K562 (cell line): ENCODE measurements at regions not wholly inside any gene's neighbourhood (a gene's known extent, or its start where the extent isn't known, plus 50 kb on each side); places are given as distances from the start of the nearest gene placed in this dataset.

Experiments
- ATAC-seq: fragments of 200-7000 bp; cut with Tn5 transposase; 3 replicates; pipeline ENCODE4 v1.9.1; 2020; ENCODE audit warnings: moderate library complexity
- BruUV-seq: library from RNA; stranded (reverse); fragments of 400-500 nt; replicated peaks from 2 replicates; lab custom pipeline; 2021; lab: Mats Ljungman, UMichigan
- CTCF ChIA-PET: fragments of 300-600 bp; formaldehyde crosslinking; extraction: SDS; loops from one replicate; lab custom pipeline; 2021; ENCODE audit warnings: low intra/inter-chr PET ratio; lab: Yijun Ruan, JAX
- POLR2A ChIA-PET: fragments of 300-600, 350-650 bp; sonication (Branson Sonifier 250); formaldehyde crosslinking; extraction: SDS; loops from one replicate; lab custom pipeline; 2021; ENCODE audit warnings: antibody characterized with exemption, inconsistent platforms; lab: Yijun Ruan, JAX
- DNase-seq, 4 experiments: peaks; one replicate each; pipeline versions ENCODE4 v3.0.0 to v3.0.0-alpha.2; 2011 to 2018; ENCODE audit warnings: low spot score in 3 of 4, mixed read lengths in 3 of 4; ENCODE audit errors: extremely low read depth in 1 of 4
- FAIRE-seq: peaks from 2 replicates; lab custom pipeline; 2011; peaks lifted over from hg19 to GRCh38; lab: Jason Lieb, UNC
- H2AFZ ChIP-seq: 2 replicates; pipeline ENCODE4 v1.6.0; 2011; ENCODE audit warnings: low read depth, low read length, control low read depth, inconsistent platforms
- H3K27ac ChIP-seq: fragments of 200-600 bp; 3 replicates; pipeline ENCODE4 v1.8.0; 2011; ENCODE audit warnings: low read depth, mild to moderate bottlenecking, control low read depth, inconsistent platforms, low read length, moderate library complexity, mixed read lengths; ENCODE audit errors: extremely low read depth
- H3K27me3 ChIP-seq, 2 experiments: fragments of 300-600 bp in 1 of 2; 2 replicates in 1 of 2; 3 replicates in 1 of 2; pipeline versions ENCODE4 v1.6.0 to v1.8.0; 2011; ENCODE audit warnings: inconsistent platforms in 2 of 2, low read length in 2 of 2, mild to moderate bottlenecking in 1 of 2, mixed read lengths in 1 of 2, moderate library complexity in 1 of 2; ENCODE audit not compliant: control insufficient read depth in 2 of 2, insufficient read depth in 2 of 2
- H3K36me3 ChIP-seq: fragments of 300-600 bp; 3 replicates; pipeline ENCODE4 v1.8.0; 2011; ENCODE audit warnings: mild to moderate bottlenecking, low read length, inconsistent platforms; ENCODE audit not compliant: control insufficient read depth, insufficient read depth
- H3K4me1 ChIP-seq, 2 experiments: fragments of 200-600 bp in 1 of 2; replicated peaks in 1 of 2; 2 replicates in 1 of 2; 3 replicates in 1 of 2; pipeline versions ENCODE4 v1.5.1 to v1.8.0; 2011; ENCODE audit warnings: inconsistent platforms in 2 of 2, low read length in 2 of 2, mild to moderate bottlenecking in 1 of 2, mixed read lengths in 1 of 2, moderate library complexity in 1 of 2; ENCODE audit not compliant: control insufficient read depth in 2 of 2, insufficient read depth in 2 of 2
- H3K4me2 ChIP-seq: 2 replicates; pipeline ENCODE4 v1.6.1; 2011; ENCODE audit warnings: low read length, control low read depth, inconsistent platforms, mixed read lengths; ENCODE audit not compliant: insufficient read depth
- H3K4me3 ChIP-seq: fragments of 200-600 bp; sonication (generic), shearing (Covaris generic); 2 replicates; pipeline ENCODE4 v1.5.1; 2016; ENCODE audit warnings: control low read depth, inconsistent platforms
- H3K79me2 ChIP-seq: fragments of 200-600 bp; 3 replicates; pipeline ENCODE4 v1.8.0; 2011; ENCODE audit warnings: low read length, inconsistent platforms; ENCODE audit not compliant: control insufficient read depth, insufficient read depth
- H3K9ac ChIP-seq, 2 experiments: 2 replicates each; pipeline versions ENCODE4 v1.6.0 to v1.6.1; 2011; ENCODE audit warnings: low read depth in 2 of 2, low read length in 2 of 2, control low read depth in 1 of 2, inconsistent platforms in 1 of 2, mild to moderate bottlenecking in 1 of 2, mixed read lengths in 1 of 2; ENCODE audit not compliant: insufficient read depth in 1 of 2
- H3K9me1 ChIP-seq: one replicate; pipeline ENCODE4 v1.6.0; 2011; ENCODE audit warnings: inconsistent platforms, mild to moderate bottlenecking, low read length, moderate library complexity; ENCODE audit not compliant: control insufficient read depth, insufficient read depth
- H3K9me3 ChIP-seq: replicated peaks from 2 replicates; pipeline ENCODE4 v1.5.1; 2011; ENCODE audit warnings: low read depth, low read length, inconsistent platforms; ENCODE audit not compliant: control insufficient read depth, insufficient read depth
- H4K20me1 ChIP-seq: replicated peaks from 2 replicates; pipeline ENCODE4 v1.6.1; 2011; ENCODE audit warnings: low read length, inconsistent platforms, mixed read lengths; ENCODE audit not compliant: control insufficient read depth, insufficient read depth
- CEBPB ChIP-seq: fragments of 450-650 bp; IDR thresholded peaks from 2 replicates; pipeline ENCODE4 v1.6.1; 2016; ENCODE audit warnings: missing genetic modification characterization, missing compliant biosample characterization
- ETV1 ChIP-seq: fragments of 450-650 bp; conservative IDR thresholded peaks from 2 replicates; pipeline ENCODE4 v1.6.1; 2016; ENCODE audit warnings: missing genetic modification characterization, control low read depth, low read depth, missing compliant biosample characterization
- GABPA ChIP-seq: fragments of 200-800 bp; sonication (Bioruptor generic); conservative IDR thresholded peaks from 2 replicates; pipeline ENCODE4 v1.6.1; 2016; ENCODE audit warnings: low read depth, missing genetic modification characterization, missing compliant biosample characterization
- GABPB1 ChIP-seq: sonication (generic); formaldehyde crosslinking; IDR thresholded peaks from 2 replicates; pipeline ENCODE4 v1.8.0; 2022; ENCODE audit warnings: mild to moderate bottlenecking, missing genetic modification reagents
- MXI1 ChIP-seq: IDR thresholded peaks from 2 replicates; pipeline ENCODE4 v1.6.1; 2011; ENCODE audit warnings: low read depth, mild to moderate bottlenecking, improper control_type of control experiment, low read length
- NFIC ChIP-seq: fragments of 450-650 bp; IDR thresholded peaks from 2 replicates; pipeline ENCODE4 v1.6.1; 2017; ENCODE audit warnings: mild to moderate bottlenecking, inconsistent platforms
- PHF8 ChIP-seq: fragments of 200-600 bp; sonication (generic); IDR thresholded peaks from 2 replicates; pipeline ENCODE4 v1.6.1; 2012; ENCODE audit warnings: mixed run types, mild to moderate bottlenecking, inconsistent platforms, low read length, moderate library complexity, borderline replicate concordance
- RBM39 ChIP-seq: fragments of 200-400 bp; formaldehyde crosslinking; optimal IDR thresholded peaks from 2 replicates; pipeline ENCODE3; 2018; ENCODE audit warnings: low read depth, low read length
- ZNF239 ChIP-seq: fragments of 250-450 bp; sonication (Bioruptor Pico); IDR thresholded peaks from 2 replicates; pipeline ENCODE4 v1.4.0; 2020; ENCODE audit warnings: mild to moderate bottlenecking
- ZNF766 ChIP-seq: fragments of 200-800 bp; sonication (Bioruptor generic); conservative IDR thresholded peaks from 2 replicates; pipeline ENCODE4 v1.6.1; 2016; ENCODE audit warnings: missing genetic modification characterization, missing compliant biosample characterization
- WGBS: fragments of 100-300 bp; shearing (Covaris generic); methylation state at CpG from one replicate; pipeline ENCODE4 v1.1.6; 2016; ENCODE audit warnings: low coverage, mixed read lengths; ENCODE audit not compliant: insufficient coverage; ENCODE audit errors: missing lambda C conversion rate; 5-methylcytosine and 5-hydroxymethylcytosine counted together
- in situ Hi-C: fragments of 300-500 bp; cut with MboI; formaldehyde crosslinking; loops from 4 replicates; pipeline ENCODE4 v1.15.0; 2018; ENCODE audit warnings: inconsistent platforms, mixed read lengths
- intact Hi-C: fragments of 100-400 bp; cut with micrococcal nuclease; formaldehyde crosslinking; loops from 2 replicates; pipeline ENCODE4 v1.14.2; 2022
- TF ChIP-seq, protein P1 (sequence below): sonication (generic); formaldehyde crosslinking; IDR thresholded peaks from 2 replicates; pipeline ENCODE4 v1.8.0; 2023; ENCODE audit warnings: mild to moderate bottlenecking, missing genetic modification reagents

DNA sequence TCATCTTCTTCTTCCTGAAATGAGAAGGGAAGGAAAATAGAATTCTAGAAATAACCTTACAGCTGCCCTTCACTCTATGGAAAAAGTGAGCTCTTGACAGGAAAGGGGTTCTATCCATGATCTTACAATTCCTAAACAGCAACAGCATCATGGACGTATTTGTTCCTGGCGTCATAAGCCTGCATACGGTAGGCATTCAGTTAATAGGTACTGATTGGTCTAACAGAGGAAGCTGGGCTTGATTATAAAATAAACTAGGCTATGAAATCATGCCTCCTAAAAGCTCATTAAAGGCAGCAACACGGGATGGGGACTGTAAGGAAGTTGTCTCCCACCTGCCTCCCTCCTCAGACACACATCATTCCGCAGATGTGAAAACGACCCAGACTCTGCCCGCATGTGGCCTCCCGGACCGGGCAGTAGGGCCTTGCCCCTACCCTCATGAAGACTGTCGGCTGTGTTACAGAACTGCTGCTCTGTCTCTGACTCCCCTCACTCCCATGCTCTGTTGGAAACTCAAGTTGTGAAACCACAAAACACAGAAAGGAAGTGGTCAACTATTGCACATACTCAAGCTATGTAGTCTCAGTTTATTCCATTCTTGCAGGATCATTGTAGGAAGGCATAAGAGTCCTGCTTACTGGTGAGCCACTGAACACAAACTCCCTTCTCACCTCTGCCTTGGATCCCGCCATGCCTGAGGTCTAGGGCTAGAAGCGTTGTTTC lies 129.8 kb downstream of the DLEU7 start:
- FAIRE-seq: no peak
- DNase-seq: no peak
- ChIA-PET CTCF (no interaction called here), POLR2A (no interaction called here)
- Histone ChIP-seq H3K27ac (no peak overlapping the region), H3K9me1 (no peaks in the 10 kb centered on the region), H3K9me3 (no peaks in the 10 kb centered on the region), H3K27me3 (peaks cover 0 to 17% of the 10 kb centered on the region in 2 experiments; a peak in 2 of 5 replicates), H3K79me2 (no peaks in the 10 kb centered on the region), H4K20me1 (no peaks in the 10 kb centered on the region), H3K36me3 (no peaks in the 10 kb centered on the region), H3K4me1 (no peaks in the 10 kb centered on the region), H3K4me2 (no peak overlapping the region), H3K4me3 (no peak overlapping the region), H3K9ac (no peak overlapping the region), H2AFZ (no peak overlapping the region)
- intact Hi-C loops (no loop called here), in situ Hi-C loops (no loop called here)
- TF ChIP-seq GABPA (tag) (peak; percentile 28; the same call in 1 of the 2 replicates), ETV1 (no peak), CEBPB (tag) (0 out of 2 replicates have a peak, but pooled peaks have one; percentile 16), ZNF766 (CRISPR knock-in tag) (no peak)
- WGBS: 33% methylated on average over 11 of the region's 12 CpGs
- no TSS peak for BruUV-seq
- ATAC-seq: no peak

DNA sequence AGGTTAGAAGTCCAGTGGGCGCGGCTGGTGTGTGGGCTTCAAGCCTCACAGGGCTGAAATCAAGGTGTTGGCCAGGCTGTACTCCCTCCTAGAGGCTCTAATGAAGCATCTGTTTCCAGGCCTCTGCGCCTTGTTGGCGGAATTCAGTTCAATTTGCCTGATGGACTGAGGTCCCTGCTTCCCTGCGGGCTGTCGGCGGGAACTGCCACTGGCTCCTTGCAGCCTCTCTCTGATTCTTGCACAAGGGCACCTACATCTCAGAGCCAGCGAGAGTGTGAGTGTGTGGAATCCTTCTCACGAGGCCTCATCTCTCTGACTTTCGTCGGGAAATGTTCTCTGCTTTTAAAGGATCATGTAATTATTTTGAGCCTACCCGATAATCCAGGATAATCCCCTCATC lies 128.6 kb downstream of the DLEU7 start:
- no peak overlapping the region for H3K4me2 ChIP-seq
- FAIRE-seq (no peak), DNase-seq (no peak), ATAC-seq (no peak)
- peaks cover 0 to 17% of the 10 kb centered on the region in 2 experiments; a peak in 2 of 5 replicates for H3K27me3 ChIP-seq
- ChIA-PET POLR2A (no interaction called here), CTCF (no interaction called here)
- intact Hi-C loops (no loop called here), in situ Hi-C loops (no loop called here)
- H3K9me1 ChIP-seq: no peaks in the 10 kb centered on the region
- 45% methylated on average over 12 of the region's 12 CpGs for whole genome bisulfite sequencing
- BruUV-seq: no TSS peak
- H3K4me3 ChIP-seq: no peak overlapping the region
- no peak overlapping the region for H3K27ac ChIP-seq
- H2AFZ ChIP-seq: no peak overlapping the region
- no peaks in the 10 kb centered on the region for H3K36me3 ChIP-seq
- H3K9ac ChIP-seq: no peak overlapping the region
- H3K9me3 ChIP-seq: no peaks in the 10 kb centered on the region
- H3K79me2 ChIP-seq: no peaks in the 10 kb centered on the region
- no peaks in the 10 kb centered on the region for H3K4me1 ChIP-seq
- no peaks in the 10 kb centered on the region for H4K20me1 ChIP-seq
- TF ChIP-seq, protein P1, sequence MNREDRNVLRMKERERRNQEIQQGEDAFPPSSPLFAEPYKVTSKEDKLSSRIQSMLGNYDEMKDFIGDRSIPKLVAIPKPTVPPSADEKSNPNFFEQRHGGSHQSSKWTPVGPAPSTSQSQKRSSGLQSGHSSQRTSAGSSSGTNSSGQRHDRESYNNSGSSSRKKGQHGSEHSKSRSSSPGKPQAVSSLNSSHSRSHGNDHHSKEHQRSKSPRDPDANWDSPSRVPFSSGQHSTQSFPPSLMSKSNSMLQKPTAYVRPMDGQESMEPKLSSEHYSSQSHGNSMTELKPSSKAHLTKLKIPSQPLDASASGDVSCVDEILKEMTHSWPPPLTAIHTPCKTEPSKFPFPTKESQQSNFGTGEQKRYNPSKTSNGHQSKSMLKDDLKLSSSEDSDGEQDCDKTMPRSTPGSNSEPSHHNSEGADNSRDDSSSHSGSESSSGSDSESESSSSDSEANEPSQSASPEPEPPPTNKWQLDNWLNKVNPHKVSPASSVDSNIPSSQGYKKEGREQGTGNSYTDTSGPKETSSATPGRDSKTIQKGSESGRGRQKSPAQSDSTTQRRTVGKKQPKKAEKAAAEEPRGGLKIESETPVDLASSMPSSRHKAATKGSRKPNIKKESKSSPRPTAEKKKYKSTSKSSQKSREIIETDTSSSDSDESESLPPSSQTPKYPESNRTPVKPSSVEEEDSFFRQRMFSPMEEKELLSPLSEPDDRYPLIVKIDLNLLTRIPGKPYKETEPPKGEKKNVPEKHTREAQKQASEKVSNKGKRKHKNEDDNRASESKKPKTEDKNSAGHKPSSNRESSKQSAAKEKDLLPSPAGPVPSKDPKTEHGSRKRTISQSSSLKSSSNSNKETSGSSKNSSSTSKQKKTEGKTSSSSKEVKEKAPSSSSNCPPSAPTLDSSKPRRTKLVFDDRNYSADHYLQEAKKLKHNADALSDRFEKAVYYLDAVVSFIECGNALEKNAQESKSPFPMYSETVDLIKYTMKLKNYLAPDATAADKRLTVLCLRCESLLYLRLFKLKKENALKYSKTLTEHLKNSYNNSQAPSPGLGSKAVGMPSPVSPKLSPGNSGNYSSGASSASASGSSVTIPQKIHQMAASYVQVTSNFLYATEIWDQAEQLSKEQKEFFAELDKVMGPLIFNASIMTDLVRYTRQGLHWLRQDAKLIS: no peak
- TF ChIP-seq NFIC (no peak), RBM39 (no peak), ZNF239 (CRISPR knock-in tag) (no peak), GABPB1 (no peak), PHF8 (no peak), MXI1 (no peak)
